Left hindlimb (tissue), 1 donor: ENCODE measurements at regions not wholly inside any gene's neighbourhood (a gene's known extent, or its start where the extent isn't known, plus 50 kb on each side); places are given as distances from the start of the nearest gene placed in this dataset.
A peak's percentile ranks its signal among the peaks of the same experiment; 100 is the strongest.

Source experiments
- DNase-seq: peaks from one replicate; pipeline ENCODE4 v3.0.0-alpha.2; 2018

GRCh38 chr13:59527500-59527899 lies 636.2 kb downstream of the DIAPH3 start:
- DNase-seq, result no peak

GRCh38 chr13:59531571-59532091 lies 632.1 kb downstream of the DIAPH3 start:
- peak; percentile 62 for DNase-seq

- DNase-seq, result no peak
These were observed 631.3 kb downstream of the DIAPH3 start for GRCh38 chr13:59532405-59532804.

GRCh38 chr13:59533561-59534555 lies 629.9 kb downstream of the DIAPH3 start:
- DNase-seq, result no peak

- no peak for DNase-seq
These were observed 628.9 kb downstream of the DIAPH3 start for GRCh38 chr13:59534806-59535205.

- no peak for DNase-seq
These were observed 626.2 kb downstream of the DIAPH3 start for GRCh38 chr13:59537500-59537899.

DNA sequence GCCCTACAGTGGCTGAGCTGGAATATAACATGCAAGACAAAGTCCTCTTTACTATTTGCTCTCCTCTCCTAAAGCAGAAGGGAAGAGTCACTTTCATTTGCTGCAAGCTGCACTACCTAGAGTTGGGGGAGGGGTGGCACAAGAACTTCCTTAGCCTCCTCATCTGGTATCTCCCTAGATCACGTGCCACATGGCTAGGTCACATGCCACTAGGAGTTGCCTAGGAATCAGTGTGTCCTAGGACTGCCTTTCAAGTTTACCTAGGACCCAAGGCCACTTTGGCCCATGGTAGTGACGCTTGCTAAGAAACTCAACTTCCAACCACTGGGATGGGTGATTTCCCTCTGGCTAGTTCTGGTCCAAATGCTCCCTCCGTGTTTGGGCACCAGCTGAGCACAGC lies 625.2 kb downstream of the DIAPH3 start:
- DNase-seq, result no peak

GRCh38 chr13:59542303-59542702 lies 621.4 kb downstream of the DIAPH3 start:
- DNase-seq, result no peak

DNA sequence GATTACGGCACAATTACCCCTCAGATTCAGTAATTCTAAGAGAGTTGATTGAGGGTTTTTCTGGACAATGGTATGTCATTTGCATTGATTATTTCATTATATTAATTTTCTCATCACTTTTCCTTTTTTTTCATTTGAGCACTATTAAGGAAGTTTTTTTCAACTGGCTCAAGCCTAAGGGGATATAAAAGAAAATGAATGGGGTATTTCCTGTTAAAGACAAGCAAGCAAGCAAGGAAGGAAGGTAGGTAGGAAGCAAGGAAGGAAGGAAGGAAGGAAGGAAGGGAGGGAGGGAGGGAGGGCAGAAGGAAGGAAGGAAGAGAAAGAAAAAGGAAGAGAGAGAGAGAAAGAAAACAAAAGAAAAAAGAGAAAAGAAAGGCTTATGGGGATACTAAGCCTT lies 620.3 kb downstream of the DIAPH3 start:
- no peak for DNase-seq

- no peak for DNase-seq
These were observed 618.7 kb downstream of the DIAPH3 start for GRCh38 chr13:59545007-59545406.

DNA sequence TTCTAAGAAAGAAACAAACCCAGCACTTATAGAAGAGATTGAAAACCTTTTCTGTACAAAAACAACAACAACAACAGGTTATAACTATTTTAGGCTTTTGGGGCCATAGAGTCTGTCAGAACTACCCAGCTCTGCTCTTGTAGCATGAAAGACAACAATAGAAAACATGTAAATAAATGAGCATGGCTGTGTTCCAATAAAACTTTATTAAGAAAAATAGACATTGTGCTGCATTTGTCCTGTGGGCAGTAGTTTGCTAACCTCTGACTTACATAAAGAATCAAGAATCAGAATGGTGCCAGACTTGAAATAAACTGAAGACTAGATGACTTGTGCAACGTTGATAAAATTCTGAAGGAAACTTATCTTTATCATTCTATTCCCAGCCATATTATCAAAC lies 617.5 kb downstream of the DIAPH3 start:
- no peak for DNase-seq

- DNase-seq, result no peak
These were observed 615.8 kb downstream of the DIAPH3 start for GRCh38 chr13:59547950-59548349.

DNA sequence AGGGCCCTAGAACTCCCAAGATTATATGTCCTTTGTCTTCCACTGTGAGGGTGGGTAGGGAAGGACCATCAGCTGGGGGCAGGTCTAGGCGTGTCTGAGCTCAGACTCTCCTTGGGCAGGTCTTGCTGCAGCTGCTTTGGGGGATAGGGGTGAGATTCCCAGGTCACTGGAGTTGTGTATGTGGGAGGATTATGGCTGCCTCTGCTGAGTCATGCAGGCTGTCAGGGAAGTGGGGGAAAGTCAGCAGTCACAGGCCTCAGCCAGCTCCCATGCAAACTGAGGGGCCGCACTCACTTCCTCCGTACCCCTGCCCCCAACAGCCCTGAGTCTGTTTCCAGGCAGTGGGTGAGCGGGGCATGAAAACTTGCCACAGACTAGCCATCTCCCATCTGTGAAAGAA lies 600.8 kb downstream of the DIAPH3 start:
- no peak for DNase-seq

GRCh38 chr13:59566561-59566960 lies 597.2 kb downstream of the DIAPH3 start:
- DNase-seq, result no peak

DNA sequence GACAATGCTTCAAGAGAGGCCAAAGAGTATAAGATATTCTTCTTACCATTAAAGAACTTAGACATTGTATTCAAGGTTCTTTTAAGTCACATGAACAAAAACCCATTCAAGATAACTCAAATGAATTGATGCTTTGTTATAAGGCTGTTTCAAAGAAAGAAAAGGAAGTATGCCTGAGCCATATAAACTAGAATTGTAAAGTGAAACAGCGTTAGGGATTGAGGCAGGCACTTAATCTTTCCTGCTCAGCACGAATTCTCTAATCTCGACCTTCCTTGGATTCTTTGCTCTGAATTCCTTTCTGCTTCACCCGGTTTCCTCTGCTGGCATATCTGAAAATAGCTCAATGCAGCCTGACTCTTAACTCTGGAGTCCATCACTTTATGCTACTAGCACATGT lies 595.4 kb downstream of the DIAPH3 start:
- DNase-seq, result no peak

- no peak for DNase-seq
These were observed 593.5 kb downstream of the DIAPH3 start for GRCh38 chr13:59570204-59570603.

DNA sequence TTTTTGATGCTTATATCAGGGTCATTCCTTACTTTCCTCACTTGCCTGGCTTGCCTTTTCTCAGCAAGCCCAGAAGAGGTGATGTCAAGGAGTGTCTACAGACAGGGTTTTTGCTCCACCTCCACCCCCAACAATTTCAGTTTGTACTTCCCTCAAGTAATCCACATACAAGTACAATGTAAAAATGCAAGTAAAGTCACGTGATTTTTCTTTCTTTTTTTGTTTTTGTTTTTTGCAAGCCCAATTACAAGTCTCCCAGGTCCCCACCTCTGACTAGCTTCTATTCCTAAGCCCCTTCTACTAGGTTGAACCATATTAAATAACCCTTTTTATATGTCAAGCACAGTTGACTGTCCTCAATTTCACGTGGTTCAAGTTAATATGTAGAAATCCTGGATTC lies 579.6 kb downstream of the DIAPH3 start:
- DNase-seq, result no peak

DNA sequence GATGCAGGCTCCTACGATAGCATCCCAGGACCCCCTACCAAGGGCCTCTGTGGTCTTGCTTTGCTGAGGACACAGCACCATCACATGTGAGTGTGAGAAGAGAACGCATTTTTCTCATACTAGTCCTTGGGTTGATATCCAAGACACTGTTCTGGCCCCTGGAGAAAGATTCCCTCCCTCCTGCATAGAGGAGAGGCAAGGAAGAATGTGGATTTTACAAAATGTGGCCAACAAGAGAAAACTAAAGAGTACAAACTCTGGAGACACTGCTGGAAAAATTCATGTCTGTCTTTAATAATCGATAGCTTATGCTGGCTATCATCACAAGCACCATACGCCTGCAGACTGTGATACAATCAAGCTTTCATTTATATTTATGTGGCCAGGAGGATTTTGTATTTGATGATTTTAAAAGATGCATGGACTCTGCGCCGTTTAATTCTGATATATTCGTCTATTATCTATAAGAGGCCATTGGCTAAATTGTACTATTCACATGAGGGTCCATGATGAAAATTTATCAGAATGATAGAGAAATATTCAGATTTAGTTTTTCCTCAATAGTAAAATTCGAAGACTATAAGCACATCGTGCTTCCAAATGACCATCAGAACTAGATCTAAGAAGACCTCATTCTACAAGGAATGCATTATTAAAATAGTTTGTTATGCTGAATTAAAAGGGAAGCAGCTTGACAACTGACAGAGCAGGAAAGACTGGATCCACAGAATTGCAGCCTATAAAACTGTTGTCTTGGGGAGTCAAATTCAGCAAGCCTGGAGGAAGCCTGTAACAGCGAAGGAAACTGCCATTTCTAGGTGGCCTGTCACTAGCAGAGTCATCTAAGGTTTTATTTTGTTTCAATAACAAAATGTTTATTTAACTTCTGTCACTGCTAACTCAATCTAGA lies 578.7 kb downstream of the DIAPH3 start:
- no peak for DNase-seq

DNA sequence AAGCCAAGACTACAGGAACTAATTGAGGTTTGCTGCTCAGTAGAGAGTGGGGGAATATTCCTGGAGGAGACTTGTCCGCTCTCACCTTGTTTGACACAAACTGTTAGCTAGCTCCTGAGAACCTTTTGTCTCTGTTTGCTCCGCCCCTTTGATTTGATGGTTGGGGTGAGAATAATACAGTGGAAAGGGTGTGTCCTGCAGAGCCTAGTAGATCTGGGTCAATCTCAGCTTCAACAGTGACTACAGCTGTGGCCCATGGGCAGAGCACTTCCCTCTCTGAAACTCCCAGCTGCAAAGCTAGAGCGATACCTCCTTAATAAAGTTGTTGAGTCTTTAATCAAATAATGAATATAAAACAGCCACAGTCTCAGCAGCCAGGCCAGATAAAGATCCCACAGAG lies 576.7 kb downstream of the DIAPH3 start:
- DNase-seq, result no peak

- no peak for DNase-seq
These were observed 575.6 kb downstream of the DIAPH3 start for GRCh38 chr13:59587971-59588716.

DNA sequence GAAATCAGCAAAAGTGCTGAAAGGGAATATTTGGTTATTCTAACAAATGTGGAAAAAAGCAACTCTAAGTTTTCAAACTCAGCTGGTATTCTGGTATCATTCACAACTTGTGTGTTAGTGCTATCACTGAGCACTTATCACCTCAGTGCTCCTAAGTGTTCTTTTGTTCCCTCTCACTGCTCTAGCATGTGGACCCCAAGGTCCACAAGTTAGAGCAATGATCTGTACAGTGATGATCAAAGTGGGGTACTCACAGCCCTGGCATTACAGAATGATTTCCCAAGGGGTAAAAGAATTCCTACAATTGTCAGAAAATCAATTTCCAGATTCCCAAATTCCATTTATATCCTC lies 575.0 kb downstream of the DIAPH3 start:
- DNase-seq, result no peak

DNA sequence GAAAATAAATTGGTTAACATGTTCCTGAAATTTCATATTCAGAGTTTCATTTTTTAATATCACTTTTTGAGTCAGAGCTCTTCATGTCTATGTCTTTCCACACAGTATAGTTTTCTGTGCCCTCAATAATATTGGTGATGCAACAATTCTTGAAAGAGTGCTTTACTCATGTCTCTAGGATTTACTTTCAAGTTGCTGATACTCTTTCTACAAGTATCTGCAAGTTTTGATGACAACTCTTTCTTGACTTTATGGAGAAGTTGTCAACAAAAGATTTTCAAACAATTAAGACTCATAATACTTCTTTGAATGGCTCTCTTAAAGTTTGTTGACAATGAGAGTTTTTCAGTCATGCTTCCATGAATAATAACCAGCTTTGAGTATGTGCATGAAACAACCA lies 561.7 kb downstream of the DIAPH3 start:
- DNase-seq, result no peak

DNA sequence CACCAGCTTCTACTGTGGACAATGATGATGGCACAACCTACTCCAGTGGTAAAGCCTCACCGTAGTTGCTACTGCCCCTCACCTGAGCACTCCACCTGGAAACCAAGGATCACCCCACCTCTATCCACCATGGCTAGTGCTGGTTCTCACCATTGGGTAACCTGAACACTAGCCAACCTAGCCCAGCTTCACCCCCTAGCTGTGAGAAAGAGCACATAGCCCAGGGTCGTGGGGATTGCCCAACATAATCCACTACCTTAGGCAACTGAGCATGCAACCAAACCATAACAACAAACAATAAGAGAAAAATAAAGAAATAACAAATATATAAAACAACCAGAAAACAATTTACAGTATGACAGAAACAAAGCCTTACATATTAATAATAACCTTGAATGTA lies 560.1 kb downstream of the DIAPH3 start:
- no peak for DNase-seq
